ENCODE measurements at regions not wholly inside any gene's neighbourhood (a gene's known extent, or its start where the extent isn't known, plus 50 kb on each side); places are given as distances from the start of the nearest gene placed in this dataset.
"Not testable (repeated sequence)": the region's sequence is repeated elsewhere in the genome, so short reads cannot be mapped to it uniquely, and the experiment has no call there.

- DNase-seq: no peak
Measured at GRCh38 chr20:63145156-63145555, 70.8 kb downstream of the YTHDF1 start.

- no peak for DNase-seq
Measured at GRCh38 chr20:63142933-63143332, 73.0 kb downstream of the YTHDF1 start.

- no peak for DNase-seq
Measured at GRCh38 chr20:63141531-63141930, 74.4 kb downstream of the YTHDF1 start.

DNA sequence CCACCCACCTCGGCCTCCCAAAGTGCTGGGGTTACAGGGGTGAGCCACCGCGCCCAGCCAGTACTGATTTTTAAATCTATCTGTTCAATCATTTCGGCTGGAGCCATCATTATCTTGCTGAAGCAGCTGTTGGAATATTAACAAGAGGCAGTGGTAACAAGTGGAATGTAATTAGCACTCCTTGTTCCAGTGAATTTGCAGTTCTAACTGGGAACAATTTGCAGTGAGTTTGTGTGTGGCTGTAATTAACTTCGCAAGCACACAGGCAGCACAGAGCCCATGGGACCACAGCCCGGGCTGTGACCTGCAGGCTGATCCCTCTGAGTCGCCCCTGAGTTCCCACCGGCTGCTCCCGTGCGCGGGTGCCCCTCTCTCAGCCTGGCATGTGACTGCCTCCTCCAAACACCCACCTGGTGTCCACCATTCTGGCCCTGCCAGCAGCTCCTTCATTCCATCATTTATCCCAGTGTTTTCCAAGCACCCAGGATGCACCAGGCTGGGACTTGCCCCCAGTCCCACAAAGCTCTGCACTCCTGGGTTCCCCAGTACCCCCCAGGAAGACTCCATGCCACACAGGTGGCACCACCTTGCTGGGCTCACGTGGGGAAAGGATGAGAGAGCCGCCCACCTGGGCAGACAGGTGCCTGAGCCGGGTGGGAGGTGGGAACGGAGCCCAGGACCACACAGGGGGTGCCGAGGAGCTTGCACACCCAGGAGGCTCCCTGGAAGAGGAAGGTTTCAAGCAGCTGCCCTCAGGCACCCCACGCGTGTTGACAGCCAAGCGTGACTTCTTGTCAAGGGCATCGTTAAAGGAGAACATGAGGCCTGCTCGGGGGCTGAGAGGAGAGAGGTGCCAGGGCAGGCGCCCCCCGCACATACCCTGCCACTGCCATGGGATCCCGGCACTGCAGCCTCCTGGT lies 75.2 kb downstream of the YTHDF1 start:
- no peak for DNase-seq

DNA sequence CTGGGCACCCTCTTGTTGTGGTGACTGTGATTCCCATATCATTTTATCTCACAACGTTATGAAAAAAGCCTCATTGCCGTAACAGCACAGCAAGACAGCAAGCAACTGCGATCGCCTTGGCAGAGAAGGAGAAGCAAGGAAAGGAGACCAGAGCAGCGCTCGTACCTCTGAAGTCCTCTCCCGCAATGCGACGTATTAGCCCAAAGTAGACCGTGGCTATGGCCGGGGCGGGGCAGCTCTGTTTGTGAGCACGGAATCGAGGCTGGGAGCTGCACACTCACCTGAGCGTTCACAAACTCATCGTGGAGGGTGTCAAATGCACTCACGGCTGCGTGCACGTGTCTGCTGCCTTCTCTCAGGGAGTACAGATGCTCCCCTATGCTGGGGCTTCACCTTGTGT lies 76.1 kb downstream of the YTHDF1 start:
- no peak for DNase-seq

GRCh38 chr20:63139356-63139755 lies 76.6 kb downstream of the YTHDF1 start:
- DNase-seq: no peak

- no peak for DNase-seq
Measured at GRCh38 chr20:63138855-63139341, 77.0 kb downstream of the YTHDF1 start.

DNA sequence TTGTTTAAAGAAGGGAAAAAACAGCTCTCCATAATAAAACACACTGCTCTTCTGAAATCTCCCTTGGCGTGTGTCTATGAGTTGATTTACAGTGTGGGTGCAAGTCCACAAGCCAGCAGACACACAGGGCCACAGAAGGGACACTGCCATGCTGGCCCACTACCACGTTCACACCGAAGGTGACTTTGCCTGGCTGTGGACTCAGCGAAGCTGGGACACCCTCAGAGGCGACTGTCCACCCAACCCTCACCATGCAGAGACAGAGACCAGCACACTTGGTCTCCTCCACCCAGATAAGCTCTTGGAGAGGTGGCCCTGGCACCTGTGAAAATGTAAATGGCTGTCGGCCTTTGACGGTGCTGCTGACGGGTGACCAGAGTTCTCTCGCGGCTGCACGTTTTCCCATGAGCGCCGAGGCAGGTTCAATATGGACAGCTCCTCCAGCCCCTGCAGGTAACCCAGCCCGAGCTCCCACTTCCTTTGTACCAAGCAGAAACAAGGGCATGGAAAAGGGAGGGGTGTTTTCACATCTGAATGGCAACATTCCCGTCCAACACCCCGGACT lies 78.0 kb downstream of the YTHDF1 start:
- DNase-seq: no peak

- DNase-seq: no peak
Measured at GRCh38 chr20:63136296-63136695, 79.6 kb downstream of the YTHDF1 start.

GRCh38 chr20:63135411-63135810 lies 80.5 kb downstream of the YTHDF1 start:
- no peak for DNase-seq

- not testable (repeated sequence) for DNase-seq
Measured at GRCh38 chr20:63134711-63135361, 81.1 kb downstream of the YTHDF1 start.

GRCh38 chr20:63134201-63134612 lies 81.7 kb downstream of the YTHDF1 start:
- DNase-seq: no peak

DNA sequence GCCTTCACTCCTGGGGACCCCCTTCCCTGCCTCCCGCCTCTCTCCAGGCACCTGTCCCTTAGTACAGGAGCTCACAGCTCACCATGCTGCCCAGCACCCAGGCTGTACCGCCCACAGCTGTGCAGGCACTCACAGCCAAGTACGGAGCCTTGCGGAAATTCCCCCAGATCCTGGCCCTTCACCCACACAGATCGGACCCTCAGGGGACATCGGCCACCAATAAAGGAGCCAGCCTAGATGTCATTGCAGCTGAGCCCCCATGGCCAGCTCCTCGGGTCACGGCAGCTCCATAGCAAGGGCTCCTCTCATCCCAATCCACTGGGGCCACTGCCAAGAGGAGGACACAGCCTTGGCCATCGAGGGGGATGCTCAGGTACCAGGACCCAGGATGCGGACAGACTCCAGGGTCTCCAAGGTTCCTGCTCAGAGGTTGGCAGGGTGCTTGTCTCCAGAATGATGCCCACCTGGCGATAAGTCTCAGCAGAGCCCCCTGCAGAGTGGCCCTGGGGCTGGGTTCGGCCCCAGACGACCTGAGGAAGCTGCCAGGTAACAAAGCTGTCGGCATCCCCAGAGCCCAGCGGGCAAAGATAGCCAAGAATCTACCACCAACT lies 82.3 kb downstream of the YTHDF1 start:
- DNase-seq: no peak

DNA sequence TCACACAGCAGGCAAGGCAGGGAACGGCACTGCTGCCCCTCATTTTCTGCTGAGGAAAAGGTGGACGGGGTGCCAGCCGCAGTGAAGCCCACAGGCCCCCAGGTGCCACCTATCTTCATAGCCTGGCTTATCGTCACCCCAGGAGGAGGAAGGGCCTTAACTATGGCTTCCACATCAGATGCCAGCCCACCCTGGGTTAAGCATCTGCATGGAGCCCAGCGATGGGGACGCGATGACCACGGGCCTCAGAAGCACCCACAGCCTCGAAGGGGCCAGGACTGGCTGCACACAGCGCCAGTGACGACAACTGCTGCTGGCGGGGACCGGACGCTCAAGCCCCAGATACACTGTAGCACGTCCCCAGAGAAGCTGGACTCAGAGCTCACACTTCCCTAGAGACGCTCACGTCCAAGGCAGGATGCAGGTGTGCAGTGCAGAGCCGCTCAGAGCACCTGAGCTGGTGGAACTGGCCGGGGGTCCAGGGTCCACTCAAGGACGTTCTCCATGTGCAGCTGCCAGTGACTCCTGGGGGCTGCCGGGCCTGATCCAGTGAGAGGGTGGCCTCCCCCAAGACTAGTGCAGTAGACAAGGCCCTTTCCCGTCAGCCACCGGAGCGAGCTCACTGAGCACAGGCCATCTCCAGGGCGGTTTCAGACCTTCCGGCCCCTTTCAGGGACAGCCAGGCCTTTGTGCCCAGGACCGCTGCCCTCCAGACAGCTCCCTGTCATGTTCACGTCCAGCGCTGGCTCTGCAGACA lies 83.0 kb downstream of the YTHDF1 start:
- DNase-seq: no peak

- no peak for DNase-seq
Measured at GRCh38 chr20:63132131-63132714, 83.7 kb downstream of the YTHDF1 start.

GRCh38 chr20:63130658-63131577 lies 85.0 kb downstream of the YTHDF1 start:
- DNase-seq: no peak

DNA sequence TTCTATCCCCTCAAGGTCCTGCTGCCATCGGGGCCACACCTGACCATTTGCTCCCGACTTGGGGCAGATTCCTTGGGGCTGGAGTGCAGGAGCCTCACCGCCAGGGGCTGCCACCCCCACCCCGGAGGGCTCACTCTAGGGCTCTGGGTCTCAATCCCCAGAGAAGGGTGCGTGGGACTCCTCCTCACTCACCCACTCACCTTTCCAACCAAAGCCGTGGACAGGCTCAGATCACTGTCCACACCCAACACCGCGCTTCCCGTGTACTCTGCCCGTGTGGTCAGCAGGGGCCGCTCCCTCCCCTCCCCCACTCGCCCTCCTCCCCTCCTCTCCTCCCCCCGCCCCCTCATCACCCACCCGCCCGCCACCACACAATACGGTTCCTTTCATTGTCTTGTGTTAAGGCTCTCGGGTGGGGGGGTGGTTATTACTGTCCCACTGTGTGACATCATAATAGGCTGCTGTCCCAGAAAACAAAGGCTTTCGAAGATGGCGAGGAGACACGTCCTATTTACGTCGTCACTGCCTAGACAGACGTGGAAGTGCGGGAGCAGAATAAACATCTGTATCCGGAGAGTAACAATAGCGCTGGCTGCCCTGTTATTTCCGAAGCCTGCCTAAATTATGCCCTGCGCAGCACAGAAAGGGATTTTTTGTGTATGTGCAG lies 85.8 kb downstream of the YTHDF1 start:
- no peak for DNase-seq

- DNase-seq: no peak
Measured at GRCh38 chr20:63129376-63129965, 86.5 kb downstream of the YTHDF1 start.

DNA sequence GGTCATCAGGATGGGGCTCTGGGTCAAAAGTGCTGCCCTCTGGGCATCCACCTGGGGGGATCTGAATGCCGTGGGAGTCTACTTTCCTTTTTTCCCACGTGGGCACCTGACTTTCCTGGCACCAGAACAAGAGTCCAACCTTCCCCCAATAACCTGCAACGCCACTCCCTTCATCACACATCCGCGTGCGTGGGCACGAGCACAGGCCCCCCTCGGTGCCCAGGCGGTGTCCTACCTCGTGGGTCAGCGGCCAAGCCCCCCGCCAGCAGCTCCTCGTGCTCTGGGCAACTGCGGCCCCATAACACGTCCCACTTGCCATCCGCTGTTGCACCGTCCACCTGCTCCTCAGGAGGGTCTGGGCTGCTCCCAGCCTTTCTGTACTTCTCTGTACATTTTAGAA lies 87.0 kb downstream of the YTHDF1 start:
- no peak for DNase-seq

DNA sequence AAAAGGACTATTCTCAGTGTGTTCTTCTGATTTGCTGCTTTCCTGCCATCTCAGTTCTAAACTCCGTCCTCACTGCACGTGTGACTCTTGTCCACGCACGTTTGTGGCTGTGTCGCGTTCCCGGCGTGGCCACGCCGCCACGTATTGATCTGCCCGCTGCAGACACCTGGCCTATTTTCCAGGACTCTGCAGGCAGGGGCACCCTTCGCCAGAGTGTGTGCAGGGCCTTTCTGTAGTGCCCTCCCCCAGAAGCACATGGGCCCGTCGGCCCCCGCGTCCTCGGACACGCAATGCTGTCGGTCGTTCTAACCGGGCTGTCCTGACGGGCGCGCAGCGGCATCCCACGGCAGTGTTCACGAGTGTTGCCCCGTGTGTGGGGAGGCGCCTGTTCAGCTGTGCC lies 87.6 kb downstream of the YTHDF1 start:
- DNase-seq: no peak

Measured in NCI-H2171 (cell line).